Nephron (organoid): ENCODE measurements at regions not wholly inside any gene's neighbourhood (a gene's known extent, or its start where the extent isn't known, plus 50 kb on each side); places are given as distances from the start of the nearest gene placed in this dataset.
A peak's percentile ranks its signal among the peaks of the same experiment; 100 is the strongest.

Experiments used
- H3K27ac Mint-ChIP-seq, 3 experiments: 2 replicates each; pipeline ENCODE4 v1.8.0; 2020; ENCODE audit warnings: mixed read lengths in 3 of 3, mild to moderate bottlenecking in 2 of 3, moderate library complexity in 1 of 3
- H3K27me3 Mint-ChIP-seq: 2 replicates; pipeline ENCODE4 v1.8.0; 2021; ENCODE audit warnings: low read depth, mild to moderate bottlenecking, moderate library complexity, mixed read lengths
- H3K36me3 Mint-ChIP-seq: 2 replicates; pipeline ENCODE4 v1.8.0; 2020; ENCODE audit warnings: low read depth, mixed read lengths
- H3K4me1 Mint-ChIP-seq: 2 replicates; pipeline ENCODE4 v1.8.0; 2020; ENCODE audit warnings: mixed read lengths
- H3K4me3 Mint-ChIP-seq, 3 experiments: 2 replicates each; pipeline ENCODE4 v1.8.0; 2020; ENCODE audit warnings: mild to moderate bottlenecking in 3 of 3, mixed read lengths in 3 of 3, moderate library complexity in 2 of 3
- H3K9me3 Mint-ChIP-seq: 2 replicates; pipeline ENCODE4 v1.8.0; 2020; ENCODE audit warnings: mixed read lengths
- CTCF ChIP-seq, 3 experiments: fragments of 200-600 bp; sonication (generic); IDR thresholded peaks; one replicate each; pipeline ENCODE4 v1.5.0; 2021; ENCODE audit warnings: antibody characterized with exemption in 3 of 3; ENCODE audit not compliant: unreplicated experiment in 3 of 3

- peak overlapping the region; percentile 29 to 78 (median 75) for H3K27ac Mint-ChIP-seq
- H3K27me3 Mint-ChIP-seq, result peaks cover 15% of the 10 kb centered on the region
- TF ChIP-seq CTCF (IDR thresholded peaks at IDR 0.05; ENCODE audit: unreplicated experiment in 3 of 3), result no peak
- H3K4me3 Mint-ChIP-seq, result peak overlapping the region in 2 of 3 experiments; percentile 39 to 54
- no peaks in the 10 kb centered on the region for H3K36me3 Mint-ChIP-seq
- peaks cover 33% of the 10 kb centered on the region for H3K4me1 Mint-ChIP-seq
- peaks cover 2% of the 10 kb centered on the region for H3K9me3 Mint-ChIP-seq
Measured at GRCh38 chr2:16039055-16039454, 98.7 kb downstream of the MYCN start.

DNA sequence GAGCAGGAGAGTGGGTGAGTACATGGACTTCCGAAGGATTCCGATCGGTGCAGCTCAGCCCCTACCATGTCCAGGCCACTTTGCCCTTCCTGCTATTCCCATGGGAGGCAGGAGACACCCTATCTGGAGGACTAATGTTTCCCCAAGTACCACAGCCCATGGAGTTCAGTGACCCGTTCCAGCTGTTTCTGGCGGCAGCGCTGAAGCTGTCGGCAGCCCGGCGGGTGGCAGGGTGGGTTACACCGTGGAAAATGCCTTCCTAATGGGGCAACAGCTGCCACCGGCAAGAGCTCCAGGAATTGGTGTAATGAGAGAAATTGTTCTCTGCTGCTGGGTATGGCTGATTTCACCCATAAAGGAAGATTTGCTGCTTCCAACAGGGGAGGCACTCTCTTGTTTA, 98.3 kb downstream of the MYCN start:
- peaks cover 33% of the 10 kb centered on the region for H3K4me1 Mint-ChIP-seq
- peak overlapping the region in 2 of 3 experiments; percentile 39 to 54 for H3K4me3 Mint-ChIP-seq
- peak overlapping the region; percentile 65 to 78 (median 75) for H3K27ac Mint-ChIP-seq
- peaks cover 15% of the 10 kb centered on the region for H3K27me3 Mint-ChIP-seq
- no peaks in the 10 kb centered on the region for H3K36me3 Mint-ChIP-seq
- peaks cover 2% of the 10 kb centered on the region for H3K9me3 Mint-ChIP-seq
- no peak for TF ChIP-seq CTCF (IDR thresholded peaks at IDR 0.05; ENCODE audit: unreplicated experiment in 3 of 3)

- Mint-ChIP-seq H3K27ac (peak overlapping the region; percentile 65 to 78 (median 75)), H3K4me3 (peak overlapping the region in 2 of 3 experiments; percentile 2 to 36), H3K36me3 (no peaks in the 10 kb centered on the region), H3K27me3 (peaks cover 15% of the 10 kb centered on the region), H3K4me1 (peaks cover 33% of the 10 kb centered on the region), H3K9me3 (peaks cover 2% of the 10 kb centered on the region)
- TF ChIP-seq CTCF (IDR thresholded peaks at IDR 0.05; ENCODE audit: unreplicated experiment in 3 of 3), result no peak
Measured at GRCh38 chr2:16037808-16038457, 97.6 kb downstream of the MYCN start.

DNA sequence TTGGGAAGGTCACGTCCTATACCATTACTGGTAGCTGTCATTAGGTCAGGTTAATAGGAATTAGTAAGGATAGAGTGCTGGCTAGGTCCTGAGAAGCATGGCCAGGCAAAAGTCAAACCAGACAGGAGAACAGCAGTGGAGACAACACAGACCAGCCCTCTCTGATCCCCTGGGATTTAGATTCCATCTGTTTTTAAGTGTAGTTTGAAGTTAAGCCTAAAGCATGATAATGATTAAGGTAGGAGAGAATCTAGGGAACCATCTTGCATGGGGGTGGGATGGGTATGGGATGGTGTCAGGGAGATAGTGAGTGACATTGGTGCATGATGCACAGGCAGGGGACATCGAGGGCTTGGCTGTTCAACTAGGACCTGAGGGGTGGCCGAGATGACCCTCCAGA, 96.6 kb downstream of the MYCN start:
- Mint-ChIP-seq H3K4me3 (no peak overlapping the region), H3K36me3 (no peaks in the 10 kb centered on the region), H3K4me1 (peaks cover 33% of the 10 kb centered on the region), H3K27me3 (peaks cover 17% of the 10 kb centered on the region), H3K27ac (no peak overlapping the region), H3K9me3 (peaks cover 2% of the 10 kb centered on the region)
- TF ChIP-seq CTCF (IDR thresholded peaks at IDR 0.05; ENCODE audit: unreplicated experiment in 3 of 3), result no peak

DNA sequence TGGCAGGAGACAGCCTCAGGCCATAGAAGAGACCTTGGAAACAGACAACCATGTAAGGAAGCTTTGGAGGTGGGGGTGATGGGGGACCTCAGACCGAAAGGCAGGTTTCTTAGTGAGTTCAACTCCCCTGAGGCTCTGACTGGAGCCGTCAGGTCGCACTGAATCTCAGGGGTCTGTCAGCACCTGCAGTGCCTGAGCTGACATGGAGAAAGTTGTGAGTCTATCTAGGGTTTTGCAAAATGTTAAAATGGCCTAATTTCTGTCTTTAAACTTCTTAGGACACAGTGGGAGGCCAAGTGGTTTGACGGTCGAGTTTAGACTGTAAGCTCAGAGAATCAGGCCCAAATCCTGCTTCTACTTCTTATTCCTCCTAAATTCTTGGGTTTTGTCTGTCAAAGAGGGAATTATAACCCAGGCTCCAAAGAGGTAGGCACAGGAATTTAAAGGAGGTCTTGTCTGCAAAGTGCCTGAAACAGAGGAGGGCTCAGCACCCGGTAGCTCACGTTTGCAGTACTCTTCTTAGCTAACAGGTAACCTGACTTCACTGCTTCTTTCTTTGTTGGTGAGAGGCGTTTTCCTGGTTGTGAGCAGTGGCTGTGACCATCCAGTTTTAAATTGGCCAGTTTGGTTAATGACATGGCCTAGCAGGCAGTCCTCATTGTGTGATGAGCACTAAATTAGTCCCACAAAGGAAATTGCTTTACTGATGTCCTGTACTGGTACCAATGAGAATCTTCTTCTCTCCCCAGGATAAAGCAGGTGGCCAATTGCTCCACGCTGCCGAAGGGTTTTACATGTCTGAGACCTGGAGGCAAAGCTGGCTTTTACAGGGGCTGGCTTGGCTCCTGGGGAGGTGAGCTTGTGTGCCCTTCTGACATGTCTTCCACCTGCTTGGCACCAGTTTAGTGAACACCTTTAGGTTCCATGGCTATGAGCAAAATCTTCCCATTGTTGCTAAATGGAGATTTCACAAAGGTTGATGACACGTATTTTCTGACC, 95.7 kb downstream of the MYCN start:
- H3K9me3 Mint-ChIP-seq, result no peaks in the 10 kb centered on the region
- peaks cover 19% of the 10 kb centered on the region for H3K27me3 Mint-ChIP-seq
- no peaks in the 10 kb centered on the region for H3K36me3 Mint-ChIP-seq
- no peak overlapping the region for H3K4me3 Mint-ChIP-seq
- no peak for TF ChIP-seq CTCF (IDR thresholded peaks at IDR 0.05; ENCODE audit: unreplicated experiment in 3 of 3)
- H3K27ac Mint-ChIP-seq, result no peak overlapping the region
- H3K4me1 Mint-ChIP-seq, result peaks cover 33% of the 10 kb centered on the region
